Endodermal cell (in vitro differentiated cells): ENCODE measurements at regions not wholly inside any gene's neighbourhood (a gene's known extent, or its start where the extent isn't known, plus 50 kb on each side); places are given as distances from the start of the nearest gene placed in this dataset.

Experiments used
- DNase-seq: peaks from one replicate; pipeline ENCODE4 v3.0.0-alpha.2; 2017
- H3K27ac ChIP-seq: 2 replicates; pipeline ENCODE4 v1.5.1; 2013; ENCODE audit warnings: mild to moderate bottlenecking, low read depth, low read length, moderate library complexity
- H3K27me3 ChIP-seq: 2 replicates; pipeline ENCODE4 v1.6.1; 2013; ENCODE audit warnings: mild to moderate bottlenecking, low read length, moderate library complexity; ENCODE audit not compliant: insufficient read depth, control insufficient read depth, poor library complexity, severe bottlenecking
- H3K36me3 ChIP-seq: 2 replicates; pipeline ENCODE4 v1.7.0; 2013; ENCODE audit warnings: mild to moderate bottlenecking, low read length, moderate library complexity; ENCODE audit not compliant: control insufficient read depth, insufficient read depth
- H3K4me1 ChIP-seq: one replicate; pipeline ENCODE4 v1.7.0; 2013; ENCODE audit warnings: low read length; ENCODE audit not compliant: control insufficient read depth, insufficient read depth
- H3K4me3 ChIP-seq: 2 replicates; pipeline ENCODE4 v1.5.1; 2013; ENCODE audit warnings: mild to moderate bottlenecking, low read length, moderate library complexity
- H3K9ac ChIP-seq: 2 replicates; pipeline ENCODE4 v1.6.1; 2013; ENCODE audit warnings: mild to moderate bottlenecking, low read length, moderate library complexity; ENCODE audit not compliant: poor library complexity, severe bottlenecking; ENCODE audit errors: extremely low read depth
- H3K9me3 ChIP-seq: 2 replicates; pipeline ENCODE4 v1.6.1; 2013; ENCODE audit warnings: mild to moderate bottlenecking, low read length, moderate library complexity; ENCODE audit not compliant: control insufficient read depth
- H3K27ac Mint-ChIP-seq: 2 replicates; pipeline ENCODE4 v1.8.0; 2020; ENCODE audit warnings: mixed read lengths
- H3K27me3 Mint-ChIP-seq: 2 replicates; pipeline ENCODE4 v1.8.0; 2021; ENCODE audit warnings: mild to moderate bottlenecking, mixed read lengths; ENCODE audit not compliant: insufficient read depth
- H3K36me3 Mint-ChIP-seq: 2 replicates; pipeline ENCODE4 v1.8.0; 2020; ENCODE audit warnings: low read depth, mixed read lengths
- H3K4me1 Mint-ChIP-seq: 2 replicates; pipeline ENCODE4 v1.8.0; 2020; ENCODE audit warnings: mixed read lengths
- H3K4me3 Mint-ChIP-seq: 2 replicates; pipeline ENCODE4 v1.8.0; 2020; ENCODE audit warnings: mild to moderate bottlenecking, moderate library complexity, mixed read lengths
- H3K9me3 Mint-ChIP-seq: 2 replicates; pipeline ENCODE4 v1.8.0; 2020; ENCODE audit warnings: mild to moderate bottlenecking, mixed read lengths
- WGBS, 2 experiments: methylation state at CpG; one replicate each; pipeline versions ENCODE4 v1.1.5 to v1.1.7; 2013; ENCODE audit warnings: missing lambda C conversion rate in 2 of 2, mixed read lengths in 1 of 2; ENCODE audit not compliant: insufficient coverage in 1 of 2, insufficient read length in 1 of 2; 5-methylcytosine and 5-hydroxymethylcytosine counted together
- TF ChIP-seq, protein P1 (sequence below): fragments of 200-600 bp; sonication (generic); conservative IDR thresholded peaks from 2 replicates; pipeline ENCODE4 v1.5.0; 2021; ENCODE audit warnings: antibody characterized with exemption, mild to moderate bottlenecking

DNA sequence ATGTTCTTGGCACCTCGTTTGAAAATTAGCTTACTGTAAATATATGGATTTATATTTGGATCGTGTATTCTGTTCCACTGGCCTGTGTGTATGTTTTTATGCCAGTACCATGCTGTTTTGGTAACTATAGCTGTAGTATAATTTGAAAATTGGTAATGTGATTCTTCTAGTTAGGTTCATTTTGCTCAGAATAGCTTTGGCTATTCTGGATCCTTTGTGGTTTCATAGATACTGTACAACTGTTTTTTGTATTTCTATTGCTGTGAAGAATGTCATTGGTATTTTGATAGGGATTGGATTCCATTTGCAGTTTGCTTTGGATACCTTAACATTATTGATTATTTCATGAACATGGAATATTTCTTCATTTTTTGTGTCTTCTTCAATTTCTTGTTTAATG, 490.2 kb downstream of the BRINP3 start:
- Histone ChIP-seq H3K9ac (no peak overlapping the region), H3K9me3 (peaks cover 4% of the 10 kb centered on the region), H3K4me3 (no peak overlapping the region), H3K27me3 (no peaks in the 10 kb centered on the region), H3K27ac (no peak overlapping the region), H3K36me3 (no peaks in the 10 kb centered on the region), H3K4me1 (no peaks in the 10 kb centered on the region)
- no peaks in the 10 kb centered on the region for H3K4me1 Mint-ChIP-seq
- no peak overlapping the region for H3K4me3 Mint-ChIP-seq
- WGBS, 2 experiments: 96 to 100% methylated on average over 1 to 2 of the region's 2 CpGs
- DNase-seq: no peak
- peaks cover 13% of the 10 kb centered on the region for H3K9me3 Mint-ChIP-seq
- H3K27me3 Mint-ChIP-seq: no peaks in the 10 kb centered on the region
- no peak overlapping the region for H3K27ac Mint-ChIP-seq
- H3K36me3 Mint-ChIP-seq: no peaks in the 10 kb centered on the region
- TF ChIP-seq, protein P1, sequence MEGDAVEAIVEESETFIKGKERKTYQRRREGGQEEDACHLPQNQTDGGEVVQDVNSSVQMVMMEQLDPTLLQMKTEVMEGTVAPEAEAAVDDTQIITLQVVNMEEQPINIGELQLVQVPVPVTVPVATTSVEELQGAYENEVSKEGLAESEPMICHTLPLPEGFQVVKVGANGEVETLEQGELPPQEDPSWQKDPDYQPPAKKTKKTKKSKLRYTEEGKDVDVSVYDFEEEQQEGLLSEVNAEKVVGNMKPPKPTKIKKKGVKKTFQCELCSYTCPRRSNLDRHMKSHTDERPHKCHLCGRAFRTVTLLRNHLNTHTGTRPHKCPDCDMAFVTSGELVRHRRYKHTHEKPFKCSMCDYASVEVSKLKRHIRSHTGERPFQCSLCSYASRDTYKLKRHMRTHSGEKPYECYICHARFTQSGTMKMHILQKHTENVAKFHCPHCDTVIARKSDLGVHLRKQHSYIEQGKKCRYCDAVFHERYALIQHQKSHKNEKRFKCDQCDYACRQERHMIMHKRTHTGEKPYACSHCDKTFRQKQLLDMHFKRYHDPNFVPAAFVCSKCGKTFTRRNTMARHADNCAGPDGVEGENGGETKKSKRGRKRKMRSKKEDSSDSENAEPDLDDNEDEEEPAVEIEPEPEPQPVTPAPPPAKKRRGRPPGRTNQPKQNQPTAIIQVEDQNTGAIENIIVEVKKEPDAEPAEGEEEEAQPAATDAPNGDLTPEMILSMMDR: no peak

DNA sequence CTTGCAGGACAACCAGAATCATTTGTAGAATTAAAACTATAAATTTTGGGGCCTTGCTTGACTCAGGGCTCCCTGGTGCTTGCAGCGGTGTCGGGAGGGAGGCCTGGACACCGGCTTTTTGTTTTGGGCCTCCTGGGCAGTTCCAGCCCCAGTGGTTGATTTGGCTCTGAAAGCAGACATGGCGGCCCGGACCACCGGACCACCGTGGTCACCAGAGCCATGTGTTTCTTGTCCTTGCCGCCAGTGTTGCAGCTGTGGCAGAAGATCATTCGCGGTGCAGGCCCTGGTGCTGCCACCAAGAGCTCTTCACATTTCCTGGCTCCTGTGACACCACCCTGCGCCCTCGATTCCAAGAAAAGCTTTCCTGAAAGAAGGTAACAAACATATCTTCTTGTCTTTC, 484.8 kb downstream of the BRINP3 start:
- Histone ChIP-seq H3K27me3 (no peaks in the 10 kb centered on the region), H3K4me3 (no peak overlapping the region), H3K9me3 (peaks cover 5% of the 10 kb centered on the region), H3K9ac (no peak overlapping the region), H3K27ac (no peak overlapping the region), H3K36me3 (no peaks in the 10 kb centered on the region), H3K4me1 (no peaks in the 10 kb centered on the region)
- Mint-ChIP-seq H3K36me3 (no peaks in the 10 kb centered on the region), H3K27me3 (no peaks in the 10 kb centered on the region), H3K4me1 (no peaks in the 10 kb centered on the region), H3K27ac (no peak overlapping the region), H3K9me3 (peaks cover 22% of the 10 kb centered on the region), H3K4me3 (no peak overlapping the region)
- 94 to 98% methylated on average over 5 to 12 of the region's 12 CpGs for WGBS, 2 experiments
- DNase-seq: no peak
- TF ChIP-seq, protein P1: no peak

DNA sequence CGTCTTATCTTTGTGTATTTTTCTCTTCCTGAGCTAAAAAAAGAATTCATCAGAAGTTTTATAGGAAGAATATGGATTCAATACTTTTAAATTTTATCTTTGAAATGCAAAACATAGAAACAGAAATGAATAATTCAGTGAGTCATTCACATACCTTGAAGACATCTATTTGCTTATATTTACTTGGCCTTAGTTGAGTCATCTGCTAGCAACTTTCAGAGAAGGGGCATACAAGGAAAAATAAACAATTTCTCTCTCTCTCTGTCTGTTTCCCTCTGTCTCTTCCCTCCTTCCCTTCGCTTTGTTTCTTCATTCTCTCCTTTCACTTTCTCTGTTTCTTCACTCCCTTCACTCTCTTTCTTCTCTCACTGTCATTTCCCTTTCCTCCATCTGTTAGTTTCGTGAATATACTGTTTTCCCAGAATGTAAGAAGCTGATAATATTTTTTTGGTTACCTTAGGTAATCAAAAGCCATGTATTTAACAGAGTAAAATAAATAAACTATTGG, 477.2 kb downstream of the BRINP3 start:
- H3K9me3 ChIP-seq: no peaks in the 10 kb centered on the region
- Mint-ChIP-seq H3K27ac (peak overlapping the region; percentile 36), H3K9me3 (no peaks in the 10 kb centered on the region), H3K4me3 (no peak overlapping the region), H3K4me1 (peaks cover 11% of the 10 kb centered on the region), H3K36me3 (no peaks in the 10 kb centered on the region), H3K27me3 (no peaks in the 10 kb centered on the region)
- H3K27me3 ChIP-seq: no peaks in the 10 kb centered on the region
- no peak for DNase-seq
- 90 to 100% methylated on average over 1 to 2 of the region's 3 CpGs for WGBS, 2 experiments
- H3K4me1 ChIP-seq: no peaks in the 10 kb centered on the region
- no peak overlapping the region for H3K27ac ChIP-seq
- no peak overlapping the region for H3K4me3 ChIP-seq
- H3K36me3 ChIP-seq: no peaks in the 10 kb centered on the region
- TF ChIP-seq, protein P1: no peak
- no peak overlapping the region for H3K9ac ChIP-seq
